GM12892 (cell line): ENCODE measurements at regions not wholly inside any gene's neighbourhood (a gene's known extent, or its start where the extent isn't known, plus 50 kb on each side); places are given as distances from the start of the nearest gene placed in this dataset.

Experiments used
- POLR2A ChIP-seq: IDR thresholded peaks from 2 replicates; pipeline ENCODE4 v1.6.1; 2011; ENCODE audit warnings: low read depth, low read length, control low read depth
- POLR2AphosphoS5 ChIP-seq: IDR thresholded peaks from 2 replicates; pipeline ENCODE4 v1.6.1; 2011; ENCODE audit warnings: low read depth, low read length, control low read depth

DNA sequence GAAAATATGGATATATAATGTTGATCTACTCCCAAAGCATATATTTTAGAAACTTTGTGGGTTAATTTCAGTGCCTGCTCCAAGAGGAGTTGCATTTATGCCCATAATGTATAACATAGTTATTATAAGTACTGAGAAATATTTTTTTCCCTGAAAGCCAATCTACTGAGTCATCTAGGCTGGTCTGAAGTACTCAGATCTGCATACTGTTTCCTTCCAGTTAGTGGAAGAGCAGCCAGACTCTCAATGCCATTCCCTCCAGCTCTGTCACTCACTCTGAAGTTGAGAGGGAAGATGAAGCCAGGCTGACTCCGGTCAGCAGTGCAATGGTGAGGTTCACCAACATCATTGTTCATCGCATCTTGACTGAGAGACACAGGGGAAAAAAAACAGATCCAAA lies 505.1 kb downstream of the PPARGC1A start:
- TF ChIP-seq POLR2A (no peak), POLR2AphosphoS5 (no peak)
